HCT116 (cell line): ENCODE measurements at regions not wholly inside any gene's neighbourhood (a gene's known extent, or its start where the extent isn't known, plus 50 kb on each side); places are given as distances from the start of the nearest gene placed in this dataset.

Source experiments
- ATAC-seq: fragments of 200-7000 bp; cut with Tn5 transposase; 2 replicates; pipeline ENCODE4 v1.9.1; 2020; ENCODE audit warnings: mild to moderate bottlenecking, moderate library complexity
- BruUV-seq: library from RNA; stranded (reverse); fragments of 400-500 nt; replicated peaks from 2 replicates; lab custom pipeline; 2021; lab: Mats Ljungman, UMichigan
- CTCF ChIA-PET: fragments of 300-600 bp; sonication (Branson Sonifier 250); formaldehyde crosslinking; loops from one replicate; lab custom pipeline; 2021; ENCODE audit warnings: antibody characterized with exemption; lab: Charles Lee
- POLR2A ChIA-PET: fragments of 300-600, 350-600 bp; sonication (Branson Sonifier 250); formaldehyde crosslinking; loops from one replicate; lab custom pipeline; 2021; ENCODE audit warnings: antibody characterized with exemption; lab: Charles Lee
- RAD21 ChIA-PET, 2 experiments: fragments of 300-600 bp; sonication (Branson Sonifier 250); formaldehyde crosslinking; loops; one replicate each; lab custom pipeline; 2023; ENCODE audit warnings: low total read pairs in 2 of 2; ENCODE audit not compliant: uncharacterized antibody in 2 of 2, unreplicated experiment in 2 of 2, low non-redundant PET in 1 of 2; lab: Charles Lee
- DNase-seq: peaks from one replicate; pipeline ENCODE4 v3.0.0-alpha.2; 2010; ENCODE audit warnings: low read depth, low spot score
- H2AFZ ChIP-seq: fragments of 200-600 bp; shearing (Covaris generic), sonication (generic); 2 replicates; pipeline ENCODE4 v1.6.1; 2017; ENCODE audit warnings: low read depth, mixed run types, mixed read lengths, antibody characterized with exemption, low read length; ENCODE audit not compliant: poor library complexity, severe bottlenecking
- H3K27ac ChIP-seq: 2 replicates; pipeline ENCODE4 v1.5.1; 2012; ENCODE audit warnings: low read depth, low read length
- H3K27me3 ChIP-seq: fragments of 200-600 bp; sonication (generic); 2 replicates; pipeline ENCODE4 v1.6.1; 2016; ENCODE audit warnings: mixed run types, low read length, mixed read lengths; ENCODE audit not compliant: insufficient read depth
- H3K36me3 ChIP-seq, 2 experiments: fragments of 200-500 bp in 1 of 2; fragments of 200-600 bp in 1 of 2; sonication (Bioruptor generic) in 1 of 2; sonication (generic) in 1 of 2; 2 replicates each; pipeline versions ENCODE4 v1.5.1 to v1.6.1; 2014 to 2016; ENCODE audit warnings: low read length in 2 of 2, inconsistent platforms in 1 of 2, mixed read lengths in 1 of 2, mixed run types in 1 of 2; ENCODE audit not compliant: insufficient read depth in 2 of 2, control insufficient read depth in 1 of 2
- H3K4me1 ChIP-seq, 2 experiments: fragments of 200-600 bp in 1 of 2; sonication (generic) in 1 of 2; 2 replicates each; pipeline versions ENCODE4 v1.5.1 to v1.6.1; 2012 to 2017; ENCODE audit warnings: low read length in 2 of 2, inconsistent platforms in 1 of 2, mild to moderate bottlenecking in 1 of 2, mixed read lengths in 1 of 2, mixed run types in 1 of 2, moderate library complexity in 1 of 2; ENCODE audit not compliant: insufficient read depth in 2 of 2, control insufficient read depth in 1 of 2
- H3K4me2 ChIP-seq: fragments of 200-600 bp; sonication (generic); 2 replicates; pipeline ENCODE4 v1.6.1; 2017; ENCODE audit warnings: mixed run types, low read length, mixed read lengths
- H3K4me3 ChIP-seq, 2 experiments: fragments of 200-600 bp in 1 of 2; sonication (generic) in 1 of 2; replicated peaks in 1 of 2; 2 replicates each; pipeline ENCODE4 v1.5.1; 2011 to 2016; ENCODE audit warnings: low read length in 2 of 2, control low read depth in 1 of 2, low read depth in 1 of 2, mild to moderate bottlenecking in 1 of 2, mixed read lengths in 1 of 2, mixed run types in 1 of 2
- H3K79me2 ChIP-seq: fragments of 200-600 bp; sonication (generic); 2 replicates; pipeline ENCODE4 v1.6.1; 2017; ENCODE audit warnings: mild to moderate bottlenecking, mixed run types, low read length, moderate library complexity, mixed read lengths; ENCODE audit not compliant: insufficient read depth
- H3K9ac ChIP-seq: fragments of 200-600 bp; sonication (generic); 2 replicates; pipeline ENCODE4 v1.6.1; 2016; ENCODE audit warnings: low read length, mixed read lengths
- H3K9me2 ChIP-seq: fragments of 200-600 bp; sonication (generic), shearing (Covaris generic); 2 replicates; pipeline ENCODE4 v1.6.1; 2017; ENCODE audit warnings: mixed run types, mild to moderate bottlenecking, moderate library complexity; ENCODE audit not compliant: insufficient read depth
- H3K9me3 ChIP-seq, 2 experiments: fragments of 200-500 bp in 1 of 2; fragments of 200-600 bp in 1 of 2; sonication (Bioruptor generic) in 1 of 2; sonication (generic) in 1 of 2; 2 replicates each; pipeline ENCODE4 v1.6.1; 2014 to 2017; ENCODE audit warnings: low read length in 2 of 2, mixed read lengths in 2 of 2, inconsistent platforms in 1 of 2, low read depth in 1 of 2, mild to moderate bottlenecking in 1 of 2, mixed run types in 1 of 2, moderate library complexity in 1 of 2; ENCODE audit not compliant: control insufficient read depth in 1 of 2, insufficient read depth in 1 of 2
- H4K20me1 ChIP-seq: fragments of 200-600 bp; sonication (generic), shearing (Covaris generic); 2 replicates; pipeline ENCODE4 v1.6.1; 2017; ENCODE audit warnings: mixed run types, mild to moderate bottlenecking, moderate library complexity; ENCODE audit not compliant: insufficient read depth
- CBX3 ChIP-seq: IDR thresholded peaks from 2 replicates; pipeline ENCODE4 v1.6.1; 2012; ENCODE audit warnings: low read depth
- CEBPB ChIP-seq: IDR thresholded peaks from 2 replicates; pipeline ENCODE4 v1.6.1; 2012; ENCODE audit warnings: low read depth
- EGR1 ChIP-seq: IDR thresholded peaks from 2 replicates; pipeline ENCODE4 v1.6.1; 2012; ENCODE audit warnings: low read depth
- ELF1 ChIP-seq: IDR thresholded peaks from 2 replicates; pipeline ENCODE4 v1.6.1; 2012; ENCODE audit warnings: low read depth, borderline replicate concordance
- EZH2 ChIP-seq: fragments of 200-600 bp; sonication (generic); IDR thresholded peaks from 2 replicates; pipeline ENCODE4 v1.6.1; 2017; ENCODE audit warnings: antibody characterized with exemption, mixed run types
- EZH2phosphoT487 ChIP-seq: fragments of 200-600 bp; IDR thresholded peaks from 2 replicates; pipeline ENCODE4 v1.6.1; 2018; ENCODE audit warnings: antibody characterized with exemption, borderline replicate concordance
- FOSL1 ChIP-seq: IDR thresholded peaks from 2 replicates; pipeline ENCODE4 v1.6.1; 2012; ENCODE audit warnings: low read depth
- JUND ChIP-seq: IDR thresholded peaks from 2 replicates; pipeline ENCODE4 v1.6.1; 2012
- POLR2A ChIP-seq: IDR thresholded peaks from 2 replicates; pipeline ENCODE4 v1.7.0; 2011; ENCODE audit warnings: borderline replicate concordance; ENCODE audit not compliant: insufficient read depth, insufficient read length; ENCODE audit errors: extremely low read depth
- POLR2AphosphoS5 ChIP-seq: IDR thresholded peaks from 2 replicates; pipeline ENCODE4 v1.6.1; 2011; ENCODE audit warnings: mild to moderate bottlenecking, low read depth, low read length, moderate library complexity
- RAD21 ChIP-seq: IDR thresholded peaks from 2 replicates; pipeline ENCODE4 v1.6.1; 2012; ENCODE audit warnings: low read depth, mild to moderate bottlenecking
- SIN3A ChIP-seq: IDR thresholded peaks from 2 replicates; pipeline ENCODE4 v1.6.1; 2012; ENCODE audit warnings: low read depth
- SP1 ChIP-seq: IDR thresholded peaks from 2 replicates; pipeline ENCODE4 v1.6.1; 2012; ENCODE audit warnings: low read depth
- SRF ChIP-seq: IDR thresholded peaks from 2 replicates; pipeline ENCODE4 v1.6.1; 2012; ENCODE audit warnings: low read depth
- TCF7L2 ChIP-seq: IDR thresholded peaks from 2 replicates; pipeline ENCODE4 v1.7.0; 2011; ENCODE audit warnings: borderline replicate concordance, inconsistent platforms; ENCODE audit not compliant: insufficient read depth, insufficient read length; ENCODE audit errors: extremely low read depth
- YY1 ChIP-seq: IDR thresholded peaks from 2 replicates; pipeline ENCODE4 v1.6.1; 2011; ENCODE audit warnings: low read length, low read depth, moderate library complexity, mild to moderate bottlenecking; ENCODE audit not compliant: insufficient replicate concordance; ENCODE audit errors: extremely low read depth
- ZFX ChIP-seq: fragments of 450-650 bp; IDR thresholded peaks from 2 replicates; pipeline ENCODE4 v1.6.1; 2017
- ZNF274 ChIP-seq: fragments of 200-500 bp; sonication (Bioruptor generic); IDR thresholded peaks from 2 replicates; pipeline ENCODE4 v1.6.1; 2014; ENCODE audit warnings: mild to moderate bottlenecking, low read depth, low read length, inconsistent platforms
- intact Hi-C: fragments of 100-400 bp; cut with micrococcal nuclease; formaldehyde crosslinking; loops from 2 replicates; pipeline ENCODE4 v1.10.0; 2022
- TF ChIP-seq, protein P1 (sequence below): IDR thresholded peaks from 2 replicates; pipeline ENCODE4 v1.6.1; 2011; ENCODE audit warnings: mild to moderate bottlenecking, low read length, moderate library complexity; ENCODE audit not compliant: insufficient replicate concordance; ENCODE audit errors: extremely low read depth

DNA sequence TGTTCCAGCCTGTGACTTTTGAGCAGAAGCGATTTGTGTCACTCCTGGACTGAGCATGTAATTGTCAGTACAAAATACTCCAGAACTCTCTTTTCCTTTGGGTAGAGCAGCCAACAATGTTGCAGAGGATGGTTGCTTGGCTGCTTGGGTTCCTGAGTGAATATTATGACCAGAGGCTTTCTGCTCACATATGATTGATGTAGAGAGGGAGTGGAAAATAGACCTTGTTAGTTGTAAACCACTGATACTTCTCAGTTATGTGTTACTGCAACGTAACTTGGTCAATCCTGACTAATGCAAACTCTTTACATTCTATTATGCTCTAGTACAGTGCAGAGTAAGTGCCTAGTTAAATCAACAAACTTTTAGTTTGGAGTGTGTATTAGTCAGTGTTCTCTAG, 322.6 kb upstream of the KCNH8 start:
- no peak for ATAC-seq
- H3K4me3 ChIP-seq: no peak overlapping the region
- intact Hi-C loops: no loop called here

DNA sequence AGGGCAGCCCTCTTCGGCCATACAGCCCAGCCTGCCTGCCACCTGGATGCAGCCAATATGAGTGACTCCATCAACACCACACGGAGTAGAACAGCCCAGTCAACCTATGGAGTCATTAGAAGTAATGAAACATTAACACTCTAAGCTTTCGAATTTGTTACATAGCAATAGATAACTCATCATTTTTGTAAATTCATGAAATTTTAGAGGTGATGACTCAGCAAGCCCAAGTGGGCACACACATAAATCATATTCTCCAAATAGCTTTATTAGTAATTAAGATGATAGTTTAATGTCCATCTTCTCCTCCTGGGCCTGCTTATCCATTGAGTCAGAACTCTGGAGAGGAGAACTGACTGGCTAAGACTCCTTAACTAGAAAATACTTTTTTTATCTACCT, 335.0 kb upstream of the KCNH8 start:
- H3K36me3 ChIP-seq: no peaks in the 10 kb centered on the region
- no peak overlapping the region for H2AFZ ChIP-seq
- ChIA-PET POLR2A (no interaction called here), RAD21 (no interaction called here), CTCF (no interaction called here)
- no peaks in the 10 kb centered on the region for H3K27me3 ChIP-seq
- H3K79me2 ChIP-seq: no peaks in the 10 kb centered on the region
- H3K9me3 ChIP-seq: peaks cover 0 to 4% of the 10 kb centered on the region in 2 experiments; a peak in 1 of 4 replicates
- no peak overlapping the region for H3K4me2 ChIP-seq
- H3K4me3 ChIP-seq: no peak overlapping the region
- H3K4me1 ChIP-seq: no peaks in the 10 kb centered on the region
- intact Hi-C loops: no loop called here
- H3K9ac ChIP-seq: no peak overlapping the region
- ATAC-seq: no peak
- DNase-seq: no peak
- H4K20me1 ChIP-seq: no peaks in the 10 kb centered on the region
- no peaks in the 10 kb centered on the region for H3K9me2 ChIP-seq
- BruUV-seq: no TSS peak
- H3K27ac ChIP-seq: no peak overlapping the region
- TF ChIP-seq CBX3: no peak
- no peak for TF ChIP-seq EGR1
- TF ChIP-seq EZH2phosphoT487: no peak
- no peak for TF ChIP-seq TCF7L2
- no peak for TF ChIP-seq ELF1
- TF ChIP-seq, protein P1, sequence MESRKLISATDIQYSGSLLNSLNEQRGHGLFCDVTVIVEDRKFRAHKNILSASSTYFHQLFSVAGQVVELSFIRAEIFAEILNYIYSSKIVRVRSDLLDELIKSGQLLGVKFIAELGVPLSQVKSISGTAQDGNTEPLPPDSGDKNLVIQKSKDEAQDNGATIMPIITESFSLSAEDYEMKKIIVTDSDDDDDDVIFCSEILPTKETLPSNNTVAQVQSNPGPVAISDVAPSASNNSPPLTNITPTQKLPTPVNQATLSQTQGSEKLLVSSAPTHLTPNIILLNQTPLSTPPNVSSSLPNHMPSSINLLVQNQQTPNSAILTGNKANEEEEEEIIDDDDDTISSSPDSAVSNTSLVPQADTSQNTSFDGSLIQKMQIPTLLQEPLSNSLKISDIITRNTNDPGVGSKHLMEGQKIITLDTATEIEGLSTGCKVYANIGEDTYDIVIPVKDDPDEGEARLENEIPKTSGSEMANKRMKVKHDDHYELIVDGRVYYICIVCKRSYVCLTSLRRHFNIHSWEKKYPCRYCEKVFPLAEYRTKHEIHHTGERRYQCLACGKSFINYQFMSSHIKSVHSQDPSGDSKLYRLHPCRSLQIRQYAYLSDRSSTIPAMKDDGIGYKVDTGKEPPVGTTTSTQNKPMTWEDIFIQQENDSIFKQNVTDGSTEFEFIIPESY: no peak
- no peak for TF ChIP-seq FOSL1
- no peak for TF ChIP-seq ZFX
- no peak for TF ChIP-seq RAD21
- no peak for TF ChIP-seq ZNF274
- TF ChIP-seq POLR2A: no peak
- TF ChIP-seq JUND: no peak
- no peak for TF ChIP-seq SIN3A
- TF ChIP-seq SRF: no peak
- TF ChIP-seq EZH2: no peak

More for the DNA sequence above, 322.6 kb upstream of the KCNH8 start:
- TF ChIP-seq YY1 (no peak), FOSL1 (no peak), ZNF274 (no peak), CEBPB (no peak), POLR2AphosphoS5 (no peak), SP1 (no peak), ZFX (no peak)
- TF ChIP-seq, protein P1: no peak
- TF ChIP-seq, all 23 proteins: peak for 0
- H3K9ac ChIP-seq: no peak overlapping the region
- RAD21 ChIA-PET: no interaction called here
- H3K4me2 ChIP-seq: no peak overlapping the region
- POLR2A ChIA-PET: no interaction called here
- no peaks in the 10 kb centered on the region for H3K36me3 ChIP-seq
- no peaks in the 10 kb centered on the region for H3K9me3 ChIP-seq
- no peaks in the 10 kb centered on the region for H3K27me3 ChIP-seq
- H3K79me2 ChIP-seq: no peaks in the 10 kb centered on the region
- H4K20me1 ChIP-seq: no peaks in the 10 kb centered on the region
- CTCF ChIA-PET: no interaction called here
- no peak overlapping the region for H3K27ac ChIP-seq
- DNase-seq: no peak
- no TSS peak for BruUV-seq
- no peak overlapping the region for H2AFZ ChIP-seq
- H3K9me2 ChIP-seq: no peaks in the 10 kb centered on the region
- no peaks in the 10 kb centered on the region for H3K4me1 ChIP-seq
